NCI-H2227 (cell line): ENCODE measurements at regions not wholly inside any gene's neighbourhood (a gene's known extent, or its start where the extent isn't known, plus 50 kb on each side); places are given as distances from the start of the nearest gene placed in this dataset.

Source experiments
- DNase-seq: peaks from one replicate; lab custom pipeline; 2025; ENCODE audit not compliant: unreplicated experiment; lab: John Stamatoyannopoulos, UW

- DNase-seq = no peak
Observed at GRCh38 chr13:90995001-90995400, 352.5 kb upstream of the MIR17HG start.

DNA sequence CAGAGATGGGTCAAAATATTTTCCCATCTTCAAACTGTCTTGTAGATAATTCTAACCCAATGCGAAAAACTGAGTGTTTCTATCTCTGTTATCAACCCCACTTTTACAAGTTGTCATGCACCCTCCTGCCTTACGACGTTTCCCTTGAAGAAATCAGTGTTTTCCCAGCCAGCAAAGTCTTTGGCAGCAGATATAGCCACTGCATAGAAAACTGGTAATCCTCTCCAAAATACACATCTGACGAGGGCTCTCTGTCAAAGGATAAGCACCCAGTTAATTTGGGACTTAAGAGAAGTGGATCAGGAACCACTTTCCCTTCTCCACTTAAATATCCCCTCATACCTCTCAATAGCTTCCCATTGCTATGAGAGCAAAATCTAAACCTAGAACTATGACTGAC lies 351.9 kb upstream of the MIR17HG start:
- DNase-seq = no peak

DNA sequence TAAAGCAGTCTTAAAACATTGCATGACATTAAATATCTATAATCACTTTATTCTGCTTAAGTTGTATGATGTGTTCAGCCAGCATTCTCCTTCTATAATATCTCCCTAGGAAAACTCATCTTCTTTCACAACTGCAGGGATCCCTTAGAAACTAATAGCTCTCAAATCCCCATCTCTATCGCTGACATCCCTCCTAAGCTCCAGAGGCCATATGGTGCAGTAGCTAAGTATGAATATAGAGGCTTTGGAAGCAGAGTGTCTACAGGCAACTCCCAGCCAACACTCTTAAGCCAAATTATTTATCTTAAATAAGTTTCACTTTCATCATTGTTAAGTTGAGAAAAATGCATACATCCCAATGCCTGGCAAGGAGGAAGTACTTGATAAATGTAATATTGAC lies 349.5 kb upstream of the MIR17HG start:
- peak; percentile 6 for DNase-seq

GRCh38 chr13:90999401-90999800 lies 348.1 kb upstream of the MIR17HG start:
- peak; percentile 45 for DNase-seq

- no peak for DNase-seq
Observed at GRCh38 chr13:91001371-91001770, 346.1 kb upstream of the MIR17HG start.

DNA sequence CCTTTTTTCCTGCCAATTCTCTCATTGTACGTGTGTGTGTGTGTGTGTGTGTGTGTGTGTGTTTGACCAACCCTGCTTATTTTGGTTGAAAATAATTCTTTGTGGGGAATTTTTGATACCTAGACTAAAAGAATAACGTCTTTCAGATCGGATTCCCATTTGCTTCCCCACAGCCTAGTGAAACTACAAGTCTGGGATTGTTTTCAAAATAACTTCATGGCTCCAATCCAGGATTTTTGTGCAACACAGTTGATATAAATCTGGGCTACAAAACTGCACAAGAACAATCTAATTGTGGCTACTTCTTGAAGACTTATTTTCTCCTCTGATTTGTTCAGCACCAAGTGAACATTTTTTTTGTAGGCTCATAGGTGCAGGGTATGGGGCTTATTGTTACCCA lies 332.8 kb upstream of the MIR17HG start:
- no peak for DNase-seq

DNA sequence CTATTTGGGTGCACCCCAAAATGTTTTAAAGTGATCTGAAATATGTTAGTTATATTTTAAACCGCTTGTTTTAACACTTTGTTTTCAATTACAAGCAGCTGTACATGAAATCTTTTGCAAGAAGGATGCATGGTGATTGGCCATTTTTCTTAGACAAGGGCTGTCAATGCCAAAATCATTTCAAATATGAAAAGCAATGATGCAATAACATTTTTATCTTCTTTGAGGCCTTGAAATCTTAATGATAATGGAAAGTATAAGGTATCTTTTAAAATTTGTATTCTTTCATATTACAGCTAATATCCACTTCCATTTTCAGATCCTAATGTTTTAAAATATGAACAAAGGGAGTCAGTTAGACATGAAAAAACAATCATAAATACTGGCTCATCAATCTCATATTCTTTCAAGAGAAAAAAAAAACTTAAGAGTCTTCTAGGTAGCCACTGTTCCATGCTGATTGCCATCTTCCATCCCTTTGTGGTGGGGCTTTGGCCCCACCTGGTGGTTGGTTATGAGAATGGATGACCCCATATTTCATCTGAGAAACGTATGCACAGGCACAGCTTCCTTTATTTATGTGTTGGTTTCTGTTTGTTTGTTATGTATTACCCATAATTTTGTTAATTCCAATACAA lies 330.3 kb upstream of the MIR17HG start:
- peak; percentile 75 for DNase-seq

- peak; percentile 28 for DNase-seq
Observed at GRCh38 chr13:91017669-91018053, 329.8 kb upstream of the MIR17HG start.

GRCh38 chr13:91020461-91021034 lies 326.9 kb upstream of the MIR17HG start:
- no peak for DNase-seq

DNA sequence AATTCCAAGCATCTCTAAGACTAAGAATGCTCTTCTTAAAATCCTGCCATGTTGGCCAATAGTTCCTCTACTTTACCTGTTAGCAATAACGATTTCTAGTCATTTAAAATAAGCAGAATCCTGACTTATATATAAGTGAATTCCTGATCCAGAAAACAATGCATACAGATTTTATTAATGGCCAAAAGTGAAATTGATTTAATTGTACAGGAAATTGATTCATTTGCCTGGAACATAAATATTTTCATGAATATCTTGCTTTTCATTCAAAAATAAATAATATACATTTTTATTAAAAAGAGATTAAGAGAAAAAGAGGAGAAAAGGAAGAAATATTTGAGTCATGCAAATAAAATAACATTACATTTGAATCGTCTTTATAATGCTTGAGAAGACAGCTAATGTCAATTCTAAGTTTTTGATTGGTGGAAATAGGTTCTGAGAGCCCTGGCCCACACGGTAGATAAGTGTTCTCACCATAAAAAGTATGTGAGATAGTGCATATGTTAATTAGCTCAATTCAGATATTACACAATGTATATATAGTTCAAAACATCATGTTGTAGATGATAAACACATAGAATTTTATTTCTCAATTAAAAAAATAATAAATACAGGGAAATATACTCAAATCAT lies 323.2 kb upstream of the MIR17HG start:
- no peak for DNase-seq

DNA sequence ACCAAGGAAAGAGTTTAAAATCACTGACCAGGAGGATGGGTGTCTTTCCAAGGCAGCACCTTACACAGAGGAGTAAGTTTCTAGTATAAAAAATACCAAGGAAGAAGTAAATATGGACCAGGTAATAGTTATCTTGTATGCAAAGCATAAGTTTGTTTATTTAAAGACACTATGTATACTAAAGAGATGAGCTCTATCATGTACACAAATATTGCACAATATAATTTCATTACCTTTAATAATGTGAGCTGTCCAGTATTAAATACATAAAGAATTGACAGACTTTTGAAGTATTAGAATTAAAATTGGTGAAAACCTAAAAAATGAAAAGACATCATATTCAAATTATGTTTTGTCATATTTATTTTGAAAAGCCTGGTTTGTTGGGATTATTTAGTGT lies 322.0 kb upstream of the MIR17HG start:
- DNase-seq = no peak

DNA sequence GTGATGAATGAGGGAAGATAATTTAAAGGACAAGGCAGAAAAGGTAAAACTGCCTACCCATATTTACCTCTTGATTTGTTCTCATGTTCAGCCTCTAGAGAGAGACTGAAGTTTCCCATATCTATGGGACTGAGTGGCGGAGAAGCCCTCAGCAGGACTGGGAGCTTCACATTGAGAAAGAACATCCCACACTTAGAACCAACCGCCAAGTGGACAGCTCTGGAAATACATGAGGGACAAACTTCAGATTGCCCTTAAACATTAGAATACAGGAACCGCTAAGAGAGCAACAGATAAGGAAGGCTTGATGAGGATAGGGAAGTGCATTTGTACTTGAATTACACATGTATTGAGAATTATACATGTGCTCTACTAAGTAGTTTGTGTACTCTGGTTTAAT lies 316.0 kb upstream of the MIR17HG start:
- no peak for DNase-seq

- no peak for DNase-seq
Observed at GRCh38 chr13:91032104-91032503, 315.4 kb upstream of the MIR17HG start.

- no peak for DNase-seq
Observed at GRCh38 chr13:91036886-91037285, 310.6 kb upstream of the MIR17HG start.

- no peak for DNase-seq
Observed at GRCh38 chr13:91042870-91043269, 304.6 kb upstream of the MIR17HG start.

- DNase-seq = peak; percentile 50
Observed at GRCh38 chr13:91045351-91046034, 302.0 kb upstream of the MIR17HG start.

- DNase-seq = peak; percentile 11
Observed at GRCh38 chr13:91046715-91047327, 300.7 kb upstream of the MIR17HG start.

- no peak for DNase-seq
Observed at GRCh38 chr13:91050970-91051369, 296.5 kb upstream of the MIR17HG start.

- no peak for DNase-seq
Observed at GRCh38 chr13:91052876-91053275, 294.6 kb upstream of the MIR17HG start.

GRCh38 chr13:91053318-91054065 lies 294.0 kb upstream of the MIR17HG start:
- no peak for DNase-seq

GRCh38 chr13:91054902-91055301 lies 292.6 kb upstream of the MIR17HG start:
- no peak for DNase-seq
